ENCODE measurements at regions not wholly inside any gene's neighbourhood (a gene's known extent, or its start where the extent isn't known, plus 50 kb on each side); places are given as distances from the start of the nearest gene placed in this dataset.

DNA sequence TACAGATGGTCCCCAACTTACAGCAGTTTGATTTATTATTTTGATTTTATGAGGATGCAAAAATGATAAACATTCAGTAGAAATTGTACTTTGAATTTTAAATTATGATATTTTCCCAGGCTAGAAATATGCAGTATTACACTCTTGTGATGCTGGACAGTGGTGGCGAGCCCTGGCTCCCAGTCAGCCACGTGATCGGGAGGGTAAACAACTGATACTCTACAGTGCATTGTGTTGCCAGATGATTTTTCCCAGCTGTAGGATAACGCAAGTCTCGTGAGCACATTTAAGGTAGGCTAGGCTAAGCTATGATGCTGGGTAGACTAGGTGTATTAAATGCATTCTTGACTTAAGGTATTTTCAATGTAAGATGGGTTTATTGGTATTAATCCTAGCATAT is 865.2 kb downstream of the SORCS3 start:
- CTCF ChIA-PET = no interaction called here
- Histone ChIP-seq H3K27me3 (ENCODE audit: control insufficient read depth in 2 of 2, insufficient read depth in 2 of 2, low read length in 2 of 2) (no peaks in the 10 kb centered on the region), H3K4me3 (replicated peaks in 1 of 3; ENCODE audit: insufficient read depth in 1 of 3, low read depth in 1 of 3, low read length in 3 of 3) (no peak overlapping the region), H3K4me2 (ENCODE audit: insufficient read depth, low read length) (no peak overlapping the region), H2AFZ (ENCODE audit: low read depth, low read length) (no peak overlapping the region), H3K27ac (ENCODE audit: insufficient read depth, low read depth, low read length) (no peak overlapping the region), H3K79me2 (ENCODE audit: control insufficient read depth, insufficient read depth, low read length) (no peaks in the 10 kb centered on the region), H3K4me1 (ENCODE audit: control insufficient read depth, extremely low read depth, insufficient read depth, low read length) (no peaks in the 10 kb centered on the region), H3K9me3 (replicated peaks; ENCODE audit: control insufficient read depth, insufficient read depth, low read length) (peaks cover under 1% of the 10 kb centered on the region), H3K9me1 (replicated peaks; ENCODE audit: control insufficient read depth, extremely low read depth, insufficient read depth, low read length) (no peaks in the 10 kb centered on the region), H3K36me3 (ENCODE audit: control insufficient read depth in 2 of 2, extremely low read depth in 1 of 2, insufficient read depth in 2 of 2, low read length in 2 of 2) (no peaks in the 10 kb centered on the region), H3K9ac (replicated peaks; ENCODE audit: extremely low read depth, insufficient read depth, low read length) (no peak overlapping the region), H4K20me1 (replicated peaks; ENCODE audit: control insufficient read depth, extremely low read depth, insufficient read depth, low read length) (no peaks in the 10 kb centered on the region)
- no TSS peak for BruUV-seq (replicated peaks)
- no peak for FAIRE-seq
- dilution Hi-C loops (cut with MboI; ENCODE audit: extremely low pct_ligation_motif_present, low sequenced_read_pairs) (no loop called here), intact Hi-C loops (cut with micrococcal nuclease) (no loop called here)
- POLR2A ChIA-PET = no interaction called here
- TF ChIP-seq FOS (IDR thresholded peaks at IDR 0.05; ENCODE audit: borderline replicate concordance, insufficient read depth, low read length) (no peak), MYC (IDR thresholded peaks at IDR 0.05; ENCODE audit: low read depth, low read length) (no peak), MAX (IDR thresholded peaks at IDR 0.05; ENCODE audit: insufficient read depth, insufficient read length) (no peak), EZH2 (IDR thresholded peaks at IDR 0.05; ENCODE audit: borderline replicate concordance, low read depth, low read length, severe bottlenecking) (no peak), POLR2AphosphoS5 (IDR thresholded peaks at IDR 0.05; ENCODE audit: insufficient read depth, low read depth, low read length) (no peak), JUN (IDR thresholded peaks at IDR 0.05; ENCODE audit: borderline replicate concordance, insufficient read depth, insufficient read length, low read depth) (no peak), POLR2A (IDR thresholded peaks at IDR 0.05; ENCODE audit: low read depth, low read length) (no peak), GATA2 (IDR thresholded peaks at IDR 0.05; ENCODE audit: insufficient read depth, insufficient read length, low read depth, low read length) (no peak), CTCF (IDR thresholded peaks at IDR 0.05; ENCODE audit: extremely low read depth in 1 of 2, insufficient read depth in 1 of 2, low read depth in 1 of 2, low read length in 2 of 2) (no peak)
- DNase-seq (ENCODE audit: low read depth, low spot score) = no peak

Measured in endothelial cell of umbilical vein (primary cell).